H9 (cell line): ENCODE measurements at regions not wholly inside any gene's neighbourhood (a gene's known extent, or its start where the extent isn't known, plus 50 kb on each side); places are given as distances from the start of the nearest gene placed in this dataset.
"Not testable (repeated sequence)": the region's sequence is repeated elsewhere in the genome, so short reads cannot be mapped to it uniquely, and the experiment has no call there.

Experiments
- DNase-seq: peaks from one replicate; pipeline ENCODE4 v3.0.0-alpha.2; 2017
- H2AFZ ChIP-seq: one replicate; pipeline ENCODE4 v1.6.1; 2013; ENCODE audit warnings: mild to moderate bottlenecking, low read length, control low read depth, moderate library complexity
- H2AK5ac ChIP-seq: 2 replicates; pipeline ENCODE4 v1.6.1; 2013; ENCODE audit warnings: low read length, control low read depth, mixed read lengths; ENCODE audit not compliant: insufficient read length
- H2BK120ac ChIP-seq: one replicate; pipeline ENCODE4 v1.6.1; 2013; ENCODE audit warnings: low read depth, mild to moderate bottlenecking, low read length, control low read depth, inconsistent platforms; ENCODE audit not compliant: poor library complexity, severe bottlenecking
- H2BK12ac ChIP-seq: 2 replicates; pipeline ENCODE4 v1.6.1; 2013; ENCODE audit warnings: low read length, control low read depth, mixed read lengths, low read depth; ENCODE audit not compliant: insufficient read length
- H2BK15ac ChIP-seq: 2 replicates; pipeline ENCODE4 v1.6.1; 2013; ENCODE audit warnings: low read depth, low read length, control low read depth
- H2BK20ac ChIP-seq: one replicate; pipeline ENCODE4 v1.6.1; 2013; ENCODE audit warnings: low read depth, mild to moderate bottlenecking, low read length, control low read depth, inconsistent platforms; ENCODE audit not compliant: poor library complexity, severe bottlenecking
- H2BK5ac ChIP-seq: 2 replicates; pipeline ENCODE4 v1.6.1; 2013; ENCODE audit warnings: low read length, control low read depth, mixed read lengths; ENCODE audit not compliant: insufficient read length
- H3K14ac ChIP-seq: 2 replicates; pipeline ENCODE4 v1.6.1; 2013; ENCODE audit warnings: low read length, control low read depth; ENCODE audit not compliant: insufficient read depth
- H3K18ac ChIP-seq: 2 replicates; pipeline ENCODE4 v1.6.1; 2013; ENCODE audit warnings: low read depth, mild to moderate bottlenecking, mixed read lengths, low read length, control low read depth; ENCODE audit not compliant: insufficient read length
- H3K23ac ChIP-seq: 2 replicates; pipeline ENCODE4 v1.6.1; 2013; ENCODE audit warnings: low read length, control low read depth, mixed read lengths, low read depth; ENCODE audit not compliant: insufficient read length
- H3K23me2 ChIP-seq: 2 replicates; pipeline ENCODE4 v1.6.1; 2013; ENCODE audit warnings: low read depth, mild to moderate bottlenecking, mixed read lengths, low read length, control low read depth; ENCODE audit not compliant: insufficient read length, poor library complexity, severe bottlenecking
- H3K27ac ChIP-seq: 2 replicates; pipeline ENCODE4 v1.5.1; 2013; ENCODE audit warnings: low read length, control low read depth, mixed read lengths, low read depth; ENCODE audit not compliant: insufficient read length
- H3K27me3 ChIP-seq: 2 replicates; pipeline ENCODE4 v1.6.1; 2013; ENCODE audit warnings: low read length, control low read depth, inconsistent platforms; ENCODE audit not compliant: insufficient read depth
- H3K4ac ChIP-seq: 2 replicates; pipeline ENCODE4 v1.6.1; 2013; ENCODE audit warnings: low read depth, mild to moderate bottlenecking, control low read depth, inconsistent platforms, low read length, moderate library complexity
- H3K4me1 ChIP-seq: 2 replicates; pipeline ENCODE4 v1.6.1; 2013; ENCODE audit warnings: low read length, control low read depth, inconsistent platforms; ENCODE audit not compliant: insufficient read depth
- H3K4me2 ChIP-seq: 2 replicates; pipeline ENCODE4 v1.6.1; 2013; ENCODE audit warnings: low read length, control low read depth, mixed read lengths; ENCODE audit not compliant: insufficient read length, insufficient read depth
- H3K56ac ChIP-seq: 2 replicates; pipeline ENCODE4 v1.6.1; 2013; ENCODE audit warnings: low read depth, mild to moderate bottlenecking, mixed read lengths, low read length, control low read depth; ENCODE audit not compliant: insufficient read length
- H3K79me1 ChIP-seq: 2 replicates; pipeline ENCODE4 v1.6.1; 2013; ENCODE audit warnings: low read depth, mild to moderate bottlenecking, moderate library complexity, low read length, control low read depth, inconsistent platforms; ENCODE audit not compliant: insufficient read depth, poor library complexity, severe bottlenecking
- H3K79me2 ChIP-seq: 2 replicates; pipeline ENCODE4 v1.6.1; 2013; ENCODE audit warnings: low read length, control low read depth, inconsistent platforms; ENCODE audit not compliant: insufficient read depth
- H3K9ac ChIP-seq: 2 replicates; pipeline ENCODE4 v1.6.1; 2013; ENCODE audit warnings: low read length, control low read depth, mixed read lengths; ENCODE audit not compliant: insufficient read length; ENCODE audit errors: extremely low read depth
- H3K9me3 ChIP-seq: one replicate; pipeline ENCODE4 v1.6.1; 2013; ENCODE audit warnings: low read depth, low read length, inconsistent platforms; ENCODE audit not compliant: control insufficient read depth
- H3T11ph ChIP-seq: one replicate; pipeline ENCODE4 v1.6.1; 2013; ENCODE audit warnings: mild to moderate bottlenecking, low read length, control low read depth, inconsistent platforms
- H4K20me1 ChIP-seq: one replicate; pipeline ENCODE4 v1.6.1; 2013; ENCODE audit not compliant: control insufficient read depth, insufficient read length, insufficient read depth
- H4K5ac ChIP-seq: 2 replicates; pipeline ENCODE4 v1.6.1; 2013; ENCODE audit warnings: low read depth, mild to moderate bottlenecking, mixed read lengths, low read length, control low read depth; ENCODE audit not compliant: insufficient read length
- H4K8ac ChIP-seq: replicated peaks from 2 replicates; pipeline ENCODE4 v1.6.1; 2013; ENCODE audit warnings: low read length, control low read depth, mixed read lengths, low read depth; ENCODE audit not compliant: insufficient read length
- H4K91ac ChIP-seq: 2 replicates; pipeline ENCODE4 v1.6.1; 2013; ENCODE audit warnings: low read depth, mild to moderate bottlenecking, moderate library complexity, mixed read lengths, low read length, control low read depth; ENCODE audit not compliant: insufficient read length
- H3K27ac Mint-ChIP-seq, 3 experiments: 2 replicates in 2 of 3; 3 replicates in 1 of 3; pipeline ENCODE4 v1.8.0; 2020 to 2021; ENCODE audit warnings: mixed read lengths in 3 of 3, mild to moderate bottlenecking in 1 of 3, moderate library complexity in 1 of 3
- H3K27me3 Mint-ChIP-seq: 2 replicates; pipeline ENCODE4 v1.8.0; 2021; ENCODE audit warnings: low read depth, mild to moderate bottlenecking, moderate library complexity, mixed read lengths
- H3K36me3 Mint-ChIP-seq, 3 experiments: 2 replicates in 2 of 3; 3 replicates in 1 of 3; pipeline ENCODE4 v1.8.0; 2020 to 2021; ENCODE audit warnings: low read depth in 3 of 3, mixed read lengths in 3 of 3; ENCODE audit not compliant: insufficient read depth in 1 of 3
- H3K4me1 Mint-ChIP-seq, 2 experiments: 2 replicates each; pipeline ENCODE4 v1.8.0; 2020; ENCODE audit warnings: mixed read lengths in 2 of 2
- H3K4me3 Mint-ChIP-seq, 2 experiments: 2 replicates in 1 of 2; 3 replicates in 1 of 2; pipeline ENCODE4 v1.8.0; 2020 to 2021; ENCODE audit warnings: mild to moderate bottlenecking in 2 of 2, mixed read lengths in 2 of 2, moderate library complexity in 1 of 2
- H3K9me3 Mint-ChIP-seq, 2 experiments: 2 replicates in 1 of 2; 3 replicates in 1 of 2; pipeline ENCODE4 v1.8.0; 2020; ENCODE audit warnings: mild to moderate bottlenecking in 2 of 2, mixed read lengths in 2 of 2, moderate library complexity in 1 of 2
- CTCF ChIP-seq: fragments of 200-600 bp; sonication (generic); conservative IDR thresholded peaks from 3 replicates; pipeline ENCODE4 v1.8.0; 2021; ENCODE audit warnings: antibody characterized with exemption, mild to moderate bottlenecking
- WGBS: extraction: QIAGEN DNeasy Blood & Tissue Kit; methylation state at CpG from one replicate; pipeline ENCODE4 v1.1.7; 2013; ENCODE audit warnings: missing lambda C conversion rate, low lambda C conversion rate, mixed read lengths; ENCODE audit not compliant: insufficient read length; ENCODE audit errors: extremely low coverage; 5-methylcytosine and 5-hydroxymethylcytosine counted together

- Histone ChIP-seq H4K5ac (no peak overlapping the region), H3K23me2 (no peaks in the 10 kb centered on the region), H3K4me1 (0 out of 2 replicates have a peak, but pooled peaks cover 3% of the 10 kb centered on the region), H3K27ac (no peak overlapping the region), H2BK15ac (no peak overlapping the region), H3K56ac (no peak overlapping the region), H2BK12ac (no peak overlapping the region), H2AK5ac (no peak overlapping the region), H4K91ac (no peak overlapping the region), H3K14ac (no peak overlapping the region), H3K79me1 (no peaks in the 10 kb centered on the region), H4K20me1 (no peaks in the 10 kb centered on the region), H3K9me3 (no peaks in the 10 kb centered on the region), H3K23ac (no peak overlapping the region), H2AFZ (no peak overlapping the region), H4K8ac (no peak overlapping the region), H3K18ac (no peak overlapping the region), H3K9ac (no peak overlapping the region), H3K79me2 (no peaks in the 10 kb centered on the region), H2BK5ac (no peak overlapping the region), H3T11ph (no peak overlapping the region), H2BK20ac (no peak overlapping the region), H2BK120ac (no peak overlapping the region), H3K4ac (no peak overlapping the region), H3K27me3 (no peaks in the 10 kb centered on the region), H3K4me2 (no peak overlapping the region)
- Mint-ChIP-seq H3K36me3 (peaks cover 12 to 21% (median 18%) of the 10 kb centered on the region in 3 experiments), H3K27ac (no peak overlapping the region), H3K9me3 (peaks cover 19 to 26% of the 10 kb centered on the region in 2 experiments), H3K4me3 (no peak overlapping the region), H3K27me3 (no peaks in the 10 kb centered on the region), H3K4me1 (peaks cover 5% of the 10 kb centered on the region in 2 experiments)
- no peak for TF ChIP-seq CTCF
- WGBS, result no CpG with 5 or more reads among the region's 2 CpGs
- no peak for DNase-seq
Observed at GRCh38 chrX:122135070-122135469, 1049.0 kb upstream of the GRIA3 start.

GRCh38 chrX:122140219-122140618 lies 1043.9 kb upstream of the GRIA3 start:
- not testable (repeated sequence) for DNase-seq, H3K79me1 ChIP-seq, H3K4me1 ChIP-seq, H4K8ac ChIP-seq, H4K5ac ChIP-seq, H2BK5ac ChIP-seq, H2AFZ ChIP-seq, H3T11ph ChIP-seq, H2BK12ac ChIP-seq, H3K4ac ChIP-seq, H3K79me2 ChIP-seq, H3K4me2 ChIP-seq, H2BK120ac ChIP-seq, H3K9ac ChIP-seq, H3K14ac ChIP-seq, H3K9me3 ChIP-seq, H3K27me3 ChIP-seq, H3K27ac ChIP-seq, H2BK15ac ChIP-seq, H4K91ac ChIP-seq, H3K23me2 ChIP-seq, H3K18ac ChIP-seq, H3K27me3 Mint-ChIP-seq, H3K27ac Mint-ChIP-seq, H2BK20ac ChIP-seq, H3K4me3 Mint-ChIP-seq, H3K56ac ChIP-seq, H4K20me1 ChIP-seq, H3K4me1 Mint-ChIP-seq, H2AK5ac ChIP-seq, H3K23ac ChIP-seq
- no CpG with 5 or more reads among the region's 5 CpGs for WGBS
- peaks cover 30 to 36% of the 10 kb centered on the region in 2 experiments for H3K9me3 Mint-ChIP-seq
- peaks cover 6 to 20% (median 17%) of the 10 kb centered on the region in 3 experiments; a peak in 6 of 7 replicates for H3K36me3 Mint-ChIP-seq
